ENCODE measurements at regions not wholly inside any gene's neighbourhood (a gene's known extent, or its start where the extent isn't known, plus 50 kb on each side); places are given as distances from the start of the nearest gene placed in this dataset.
A peak's percentile ranks its signal among the peaks of the same experiment; 100 is the strongest.

GRCh38 chr12:42660968-42661937 lies 71.7 kb upstream of the PRICKLE1 start:
- no peaks in the 10 kb centered on the region for H3K27me3 ChIP-seq (ENCODE audit: control insufficient read depth, insufficient read depth, low read length)
- DNase-seq (no peak), ATAC-seq (ENCODE audit: low read depth in 2 of 2) (no peak)
- peaks cover 4% of the 10 kb centered on the region for H3K27me3 Mint-ChIP-seq
- peak overlapping the region in 1 of 4 donors; percentile 10 for H3K4me3 Mint-ChIP-seq
- no peaks in the 10 kb centered on the region for H3K4me1 Mint-ChIP-seq
- no peaks in the 10 kb centered on the region for H3K9me3 ChIP-seq (ENCODE audit: control insufficient read depth in 2 of 2, low read length in 2 of 2)
- no peaks in the 10 kb centered on the region for H3K4me1 ChIP-seq (ENCODE audit: control insufficient read depth, insufficient read depth, low read length, poor library complexity, severe bottlenecking)
- H3K36me3 Mint-ChIP-seq: no peaks in the 10 kb centered on the region
- no peaks in the 10 kb centered on the region for H3K36me3 ChIP-seq (ENCODE audit: control insufficient read depth, insufficient read depth, low read length)
- no peak overlapping the region for H3K27ac ChIP-seq (ENCODE audit: insufficient read depth, low read length, poor library complexity, severe bottlenecking)
- H3K9me3 Mint-ChIP-seq: peaks cover 0 to 12% (median 4%) of the 10 kb centered on the region in 7 donors
- H3K27ac Mint-ChIP-seq: no peak overlapping the region
- H3K4me3 ChIP-seq (ENCODE audit: low read depth, low read length): no peak overlapping the region

DNA sequence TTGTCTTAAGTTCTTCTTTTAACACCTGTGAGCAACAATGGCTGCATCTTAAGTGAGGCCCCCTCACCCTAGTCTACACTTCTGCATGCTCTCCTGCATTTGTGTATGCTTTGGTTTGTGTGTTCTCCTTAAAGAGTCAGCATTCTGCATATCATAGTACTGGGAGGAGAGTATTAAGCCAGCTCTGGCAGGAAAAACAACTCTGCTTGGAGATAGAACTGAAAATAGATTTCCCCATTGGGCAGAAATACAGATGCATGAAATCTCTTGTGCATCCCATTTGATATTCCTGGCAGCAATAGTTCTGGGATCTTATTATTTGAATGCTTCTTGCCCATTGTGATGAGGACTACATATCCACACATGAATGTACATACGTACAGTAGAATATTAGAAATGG lies 70.6 kb upstream of the PRICKLE1 start:
- ATAC-seq (ENCODE audit: low read depth in 2 of 2): no peak
- no peaks in the 10 kb centered on the region for H3K4me1 Mint-ChIP-seq

GRCh38 chr12:42652048-42652447 lies 62.5 kb upstream of the PRICKLE1 start:
- no peaks in the 10 kb centered on the region for H3K9me3 ChIP-seq (ENCODE audit: control insufficient read depth in 2 of 2, low read length in 2 of 2)
- H3K4me3 ChIP-seq (ENCODE audit: low read depth, low read length): no peak overlapping the region
- no peaks in the 10 kb centered on the region for H3K27me3 ChIP-seq (ENCODE audit: control insufficient read depth, insufficient read depth, low read length)
- Mint-ChIP-seq H3K36me3 (no peaks in the 10 kb centered on the region), H3K27ac (no peak overlapping the region), H3K27me3 (no peaks in the 10 kb centered on the region), H3K4me3 (no peak overlapping the region), H3K4me1 (no peaks in the 10 kb centered on the region), H3K9me3 (peaks cover 0 to 5% (median 0%) of the 10 kb centered on the region in 7 donors)
- DNase-seq (no peak), ATAC-seq (ENCODE audit: low read depth in 2 of 2) (no peak)
- no peaks in the 10 kb centered on the region for H3K4me1 ChIP-seq (ENCODE audit: control insufficient read depth, insufficient read depth, low read length, poor library complexity, severe bottlenecking)
- no peak overlapping the region for H3K27ac ChIP-seq (ENCODE audit: insufficient read depth, low read length, poor library complexity, severe bottlenecking)
- H3K36me3 ChIP-seq (ENCODE audit: control insufficient read depth, insufficient read depth, low read length): no peaks in the 10 kb centered on the region

More for the DNA sequence above, 70.6 kb upstream of the PRICKLE1 start:
- Mint-ChIP-seq H3K27ac (no peak overlapping the region), H3K9me3 (peaks cover 0 to 10% (median 4%) of the 10 kb centered on the region in 7 donors), H3K27me3 (peaks cover 4% of the 10 kb centered on the region), H3K36me3 (no peaks in the 10 kb centered on the region), H3K4me3 (no peak overlapping the region)
- Histone ChIP-seq H3K36me3 (ENCODE audit: control insufficient read depth, insufficient read depth, low read length) (no peaks in the 10 kb centered on the region), H3K27me3 (ENCODE audit: control insufficient read depth, insufficient read depth, low read length) (no peaks in the 10 kb centered on the region), H3K4me3 (ENCODE audit: low read depth, low read length) (no peak overlapping the region), H3K4me1 (ENCODE audit: control insufficient read depth, insufficient read depth, low read length, poor library complexity, severe bottlenecking) (no peaks in the 10 kb centered on the region), H3K9me3 (ENCODE audit: control insufficient read depth in 2 of 2, low read length in 2 of 2) (no peaks in the 10 kb centered on the region), H3K27ac (ENCODE audit: insufficient read depth, low read length, poor library complexity, severe bottlenecking) (no peak overlapping the region)
- no peak for DNase-seq

- Mint-ChIP-seq H3K9me3 (peaks cover 0 to 3% (median 0%) of the 10 kb centered on the region in 7 donors), H3K27ac (no peak overlapping the region), H3K36me3 (no peaks in the 10 kb centered on the region), H3K27me3 (no peaks in the 10 kb centered on the region), H3K4me1 (no peaks in the 10 kb centered on the region), H3K4me3 (no peak overlapping the region)
- no peaks in the 10 kb centered on the region for H3K4me1 ChIP-seq (ENCODE audit: control insufficient read depth, insufficient read depth, low read length, poor library complexity, severe bottlenecking)
- H3K9me3 ChIP-seq (ENCODE audit: control insufficient read depth in 2 of 2, low read length in 2 of 2): no peaks in the 10 kb centered on the region
- DNase-seq (no peak), ATAC-seq (ENCODE audit: low read depth in 2 of 2) (no peak)
- H3K36me3 ChIP-seq (ENCODE audit: control insufficient read depth, insufficient read depth, low read length): no peaks in the 10 kb centered on the region
- no peaks in the 10 kb centered on the region for H3K27me3 ChIP-seq (ENCODE audit: control insufficient read depth, insufficient read depth, low read length)
- H3K27ac ChIP-seq (ENCODE audit: insufficient read depth, low read length, poor library complexity, severe bottlenecking): no peak overlapping the region
- H3K4me3 ChIP-seq (ENCODE audit: low read depth, low read length): no peak overlapping the region
These were observed 58.5 kb upstream of the PRICKLE1 start for GRCh38 chr12:42648061-42648460.

DNA sequence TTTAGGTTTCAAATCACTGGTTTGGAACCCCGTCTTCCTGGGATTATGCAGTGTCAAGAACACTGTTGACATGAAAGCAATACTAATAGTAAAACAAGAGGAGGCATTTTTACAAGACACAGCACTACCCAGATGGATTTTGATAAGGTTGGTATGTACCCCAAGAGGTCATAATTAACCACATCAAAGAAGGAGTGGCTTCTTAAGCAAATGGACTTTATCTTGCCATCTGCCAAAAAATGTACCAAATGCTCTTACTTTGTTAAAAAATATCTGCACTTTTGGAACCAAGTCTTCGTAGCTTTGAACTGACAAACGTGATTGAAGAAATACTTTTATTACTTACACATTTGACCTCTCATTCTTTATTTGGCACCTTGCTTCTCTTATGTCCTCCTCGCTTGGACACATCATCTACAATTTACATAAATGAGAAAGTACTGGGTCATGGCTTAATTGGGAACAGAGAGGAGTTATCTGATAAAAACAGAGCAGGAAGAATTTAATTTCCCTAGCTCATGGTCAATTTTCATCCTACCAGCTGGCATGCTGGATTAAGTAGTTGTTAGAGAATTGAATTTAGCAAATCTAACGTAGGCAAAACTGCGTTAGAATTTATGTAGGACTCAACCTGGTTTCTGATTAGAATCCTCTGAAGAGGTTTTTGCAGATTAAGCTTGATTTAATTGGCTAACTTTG lies 54.5 kb upstream of the PRICKLE1 start:
- Histone ChIP-seq H3K27me3 (ENCODE audit: control insufficient read depth, insufficient read depth, low read length) (no peaks in the 10 kb centered on the region), H3K9me3 (ENCODE audit: control insufficient read depth in 2 of 2, low read length in 2 of 2) (no peaks in the 10 kb centered on the region), H3K36me3 (ENCODE audit: control insufficient read depth, insufficient read depth, low read length) (no peaks in the 10 kb centered on the region), H3K4me1 (ENCODE audit: control insufficient read depth, insufficient read depth, low read length, poor library complexity, severe bottlenecking) (no peaks in the 10 kb centered on the region), H3K4me3 (ENCODE audit: low read depth, low read length) (no peak overlapping the region), H3K27ac (ENCODE audit: insufficient read depth, low read length, poor library complexity, severe bottlenecking) (no peak overlapping the region)
- no peaks in the 10 kb centered on the region for H3K36me3 Mint-ChIP-seq
- no peaks in the 10 kb centered on the region for H3K27me3 Mint-ChIP-seq
- no peak overlapping the region for H3K4me3 Mint-ChIP-seq
- H3K4me1 Mint-ChIP-seq: no peaks in the 10 kb centered on the region
- peaks cover 0 to 3% (median 0%) of the 10 kb centered on the region in 7 donors for H3K9me3 Mint-ChIP-seq
- no peak overlapping the region for H3K27ac Mint-ChIP-seq
- ATAC-seq (ENCODE audit: low read depth in 2 of 2): no peak
- no peak for DNase-seq

GRCh38 chr12:42641221-42641885 lies 51.8 kb upstream of the PRICKLE1 start:
- Mint-ChIP-seq H3K27me3 (no peaks in the 10 kb centered on the region), H3K27ac (no peak overlapping the region), H3K4me3 (no peak overlapping the region), H3K9me3 (peaks cover 0 to 4% (median 0%) of the 10 kb centered on the region in 7 donors), H3K36me3 (no peaks in the 10 kb centered on the region), H3K4me1 (no peaks in the 10 kb centered on the region)
- DNase-seq (no peak), ATAC-seq (ENCODE audit: low read depth in 2 of 2) (no peak)
- Histone ChIP-seq H3K36me3 (ENCODE audit: control insufficient read depth, insufficient read depth, low read length) (no peaks in the 10 kb centered on the region), H3K4me1 (ENCODE audit: control insufficient read depth, insufficient read depth, low read length, poor library complexity, severe bottlenecking) (no peaks in the 10 kb centered on the region), H3K9me3 (ENCODE audit: control insufficient read depth in 2 of 2, low read length in 2 of 2) (no peaks in the 10 kb centered on the region), H3K27ac (ENCODE audit: insufficient read depth, low read length, poor library complexity, severe bottlenecking) (no peak overlapping the region), H3K4me3 (ENCODE audit: low read depth, low read length) (no peak overlapping the region), H3K27me3 (ENCODE audit: control insufficient read depth, insufficient read depth, low read length) (no peaks in the 10 kb centered on the region)

- peaks cover 0 to 4% (median 0%) of the 10 kb centered on the region in 7 donors for H3K9me3 Mint-ChIP-seq
- no peaks in the 10 kb centered on the region for H3K36me3 Mint-ChIP-seq
- H3K4me3 Mint-ChIP-seq: no peak overlapping the region
- Histone ChIP-seq H3K4me1 (ENCODE audit: control insufficient read depth, insufficient read depth, low read length, poor library complexity, severe bottlenecking) (no peaks in the 10 kb centered on the region), H3K36me3 (ENCODE audit: control insufficient read depth, insufficient read depth, low read length) (no peaks in the 10 kb centered on the region), H3K9me3 (ENCODE audit: control insufficient read depth in 2 of 2, low read length in 2 of 2) (no peaks in the 10 kb centered on the region), H3K27me3 (ENCODE audit: control insufficient read depth, insufficient read depth, low read length) (no peaks in the 10 kb centered on the region), H3K4me3 (ENCODE audit: low read depth, low read length) (no peak overlapping the region), H3K27ac (ENCODE audit: insufficient read depth, low read length, poor library complexity, severe bottlenecking) (no peak overlapping the region)
- H3K27ac Mint-ChIP-seq: no peak overlapping the region
- ATAC-seq (ENCODE audit: low read depth in 2 of 2): no peak
- no peaks in the 10 kb centered on the region for H3K4me1 Mint-ChIP-seq
- DNase-seq: no peak
- H3K27me3 Mint-ChIP-seq: no peaks in the 10 kb centered on the region
These were observed 50.8 kb upstream of the PRICKLE1 start for GRCh38 chr12:42640391-42640790.

All from CD4-positive, CD25-positive, alpha-beta regulatory T cell (primary cell).